Activated CD4-positive, alpha-beta T cell treated with anti-CD3 and anti-CD28 coated beads for 24 hours (primary cell): ENCODE measurements at regions not wholly inside any gene's neighbourhood (a gene's known extent, or its start where the extent isn't known, plus 50 kb on each side); places are given as distances from the start of the nearest gene placed in this dataset.

Experiments used
- DNase-seq, 2 donors: peaks; one replicate each; pipeline ENCODE4 v3.0.0-alpha.2; 2020; ENCODE audit warnings: low read depth in 2 of 2

- DNase-seq: no peak
These were observed 1322.1 kb downstream of the TMEM121 start for GRCh38 chr14:106848330-106849121.

GRCh38 chr14:106850913-106851825 is 1324.8 kb downstream of the TMEM121 start:
- no peak for DNase-seq

- peak; percentile 86 to 89 for DNase-seq
These were observed 1346.4 kb downstream of the TMEM121 start for GRCh38 chr14:106872611-106873446.

GRCh38 chr14:106874350-106874749 is 1348.0 kb downstream of the TMEM121 start:
- no peak for DNase-seq

- DNase-seq: peak in 1 of 2 donors; percentile 25
These were observed 1349.1 kb downstream of the TMEM121 start for GRCh38 chr14:106875503-106875902.

GRCh38 chr14:106876711-106877110 is 1350.3 kb downstream of the TMEM121 start:
- DNase-seq: no peak

- no peak for DNase-seq
These were observed 1351.1 kb downstream of the TMEM121 start for GRCh38 chr14:106877517-106877916.

GRCh38 chr14:106879241-106879640 is 1352.9 kb downstream of the TMEM121 start:
- peak in 1 of 2 donors; percentile 49 for DNase-seq

- peak in 1 of 2 donors; percentile 35 for DNase-seq
These were observed 1356.9 kb downstream of the TMEM121 start for GRCh38 chr14:106883218-106883692.
